ENCODE measurements at regions not wholly inside any gene's neighbourhood (a gene's known extent, or its start where the extent isn't known, plus 50 kb on each side); places are given as distances from the start of the nearest gene placed in this dataset.

- no peak for TF ChIP-seq CTCF (IDR thresholded peaks at IDR 0.05)
- no peak overlapping the region for H3K27ac ChIP-seq (ENCODE audit: low read depth in 1 of 2, low read length in 2 of 2)
- Mint-ChIP-seq H3K4me1 (no peaks in the 10 kb centered on the region), H3K9me3 (peaks cover 0 to 2% (median 0%) of the 10 kb centered on the region in 7 donors), H3K4me3 (no peak overlapping the region), H3K36me3 (no peaks in the 10 kb centered on the region), H3K27me3 (ENCODE audit: low read depth in 3 of 3) (peaks cover 0 to 7% (median 0%) of the 10 kb centered on the region in 3 donors), H3K27ac (no peak overlapping the region)
- intact Hi-C loops (cut with micrococcal nuclease), result no loop called here
- no peak overlapping the region for H2AFZ ChIP-seq (ENCODE audit: insufficient read depth, low read depth, low read length, poor library complexity, severe bottlenecking)
- WGBS (ENCODE audit: insufficient coverage), result 44% methylated on average over 6 of the region's 10 CpGs
- no peaks in the 10 kb centered on the region for H3K79me2 ChIP-seq (ENCODE audit: insufficient read depth, low read length)
- H4K20me1 ChIP-seq (ENCODE audit: insufficient read depth, low read length), result no peaks in the 10 kb centered on the region
- no peak overlapping the region for H3K4me3 ChIP-seq (replicated peaks in 1 of 3; ENCODE audit: low read depth in 2 of 3, low read length in 3 of 3)
- DNase-seq, result no peak
- no peaks in the 10 kb centered on the region for H3K36me3 ChIP-seq (replicated peaks in 1 of 2; ENCODE audit: control insufficient read depth in 1 of 2, insufficient read depth in 2 of 2, low read length in 2 of 2)
- no peaks in the 10 kb centered on the region for H3K9me3 ChIP-seq (replicated peaks in 1 of 2; ENCODE audit: control insufficient read depth in 1 of 2, insufficient read depth in 1 of 2, low read length in 2 of 2)
- H3K4me2 ChIP-seq (replicated peaks; ENCODE audit: extremely low read depth, low read length, poor library complexity, severe bottlenecking), result no peak overlapping the region
- H3K27me3 ChIP-seq (ENCODE audit: control insufficient read depth in 2 of 2, insufficient read depth in 2 of 2, low read length in 2 of 2), result no peaks in the 10 kb centered on the region
- no peak overlapping the region for H3K9ac ChIP-seq (ENCODE audit: insufficient read depth, low read length, poor library complexity, severe bottlenecking)
- H3K4me1 ChIP-seq (ENCODE audit: control insufficient read depth in 1 of 2, insufficient read depth in 2 of 2, low read length in 2 of 2), result no peaks in the 10 kb centered on the region
Observed at GRCh38 chr20:24045621-24046318, 57.2 kb upstream of the GGTLC1 start.

GRCh38 chr20:24043294-24043693 lies 54.7 kb upstream of the GGTLC1 start:
- Histone ChIP-seq H3K36me3 (replicated peaks in 1 of 2; ENCODE audit: control insufficient read depth in 1 of 2, insufficient read depth in 2 of 2, low read length in 2 of 2) (no peaks in the 10 kb centered on the region), H3K79me2 (ENCODE audit: insufficient read depth, low read length) (no peaks in the 10 kb centered on the region), H4K20me1 (ENCODE audit: insufficient read depth, low read length) (no peaks in the 10 kb centered on the region), H3K4me2 (replicated peaks; ENCODE audit: extremely low read depth, low read length, poor library complexity, severe bottlenecking) (no peak overlapping the region), H2AFZ (ENCODE audit: insufficient read depth, low read depth, low read length, poor library complexity, severe bottlenecking) (no peak overlapping the region), H3K4me3 (replicated peaks in 1 of 3; ENCODE audit: low read depth in 2 of 3, low read length in 3 of 3) (no peak overlapping the region), H3K27ac (ENCODE audit: low read depth in 1 of 2, low read length in 2 of 2) (no peak overlapping the region), H3K9ac (ENCODE audit: insufficient read depth, low read length, poor library complexity, severe bottlenecking) (no peak overlapping the region), H3K9me3 (replicated peaks in 1 of 2; ENCODE audit: control insufficient read depth in 1 of 2, insufficient read depth in 1 of 2, low read length in 2 of 2) (no peaks in the 10 kb centered on the region), H3K4me1 (ENCODE audit: control insufficient read depth in 1 of 2, insufficient read depth in 2 of 2, low read length in 2 of 2) (no peaks in the 10 kb centered on the region), H3K27me3 (ENCODE audit: control insufficient read depth in 2 of 2, insufficient read depth in 2 of 2, low read length in 2 of 2) (no peaks in the 10 kb centered on the region)
- Mint-ChIP-seq H3K9me3 (peaks cover 0 to 3% (median 0%) of the 10 kb centered on the region in 7 donors), H3K4me1 (no peaks in the 10 kb centered on the region), H3K4me3 (no peak overlapping the region), H3K36me3 (no peaks in the 10 kb centered on the region), H3K27ac (peak overlapping the region in 1 of 7 donors; percentile 73), H3K27me3 (ENCODE audit: low read depth in 3 of 3) (peaks cover 0 to 7% (median 0%) of the 10 kb centered on the region in 3 donors)
- WGBS (ENCODE audit: insufficient coverage), result no CpG with 5 or more reads among the region's 1 CpG
- no peak for TF ChIP-seq CTCF (IDR thresholded peaks at IDR 0.05)
- intact Hi-C loops (cut with micrococcal nuclease), result no loop called here
- DNase-seq, result no peak

Data from CD14-positive monocyte (primary cell).